H9 (cell line): ENCODE measurements at regions not wholly inside any gene's neighbourhood (a gene's known extent, or its start where the extent isn't known, plus 50 kb on each side); places are given as distances from the start of the nearest gene placed in this dataset.
A peak's percentile ranks its signal among the peaks of the same experiment; 100 is the strongest.

Experiments
- DNase-seq: peaks from one replicate; pipeline ENCODE4 v3.0.0-alpha.2; 2017
- H2AFZ ChIP-seq: one replicate; pipeline ENCODE4 v1.6.1; 2013; ENCODE audit warnings: mild to moderate bottlenecking, low read length, control low read depth, moderate library complexity
- H2AK5ac ChIP-seq: 2 replicates; pipeline ENCODE4 v1.6.1; 2013; ENCODE audit warnings: low read length, control low read depth, mixed read lengths; ENCODE audit not compliant: insufficient read length
- H2BK120ac ChIP-seq: one replicate; pipeline ENCODE4 v1.6.1; 2013; ENCODE audit warnings: low read depth, mild to moderate bottlenecking, low read length, control low read depth, inconsistent platforms; ENCODE audit not compliant: poor library complexity, severe bottlenecking
- H2BK12ac ChIP-seq: 2 replicates; pipeline ENCODE4 v1.6.1; 2013; ENCODE audit warnings: low read length, control low read depth, mixed read lengths, low read depth; ENCODE audit not compliant: insufficient read length
- H2BK15ac ChIP-seq: 2 replicates; pipeline ENCODE4 v1.6.1; 2013; ENCODE audit warnings: low read depth, low read length, control low read depth
- H2BK20ac ChIP-seq: one replicate; pipeline ENCODE4 v1.6.1; 2013; ENCODE audit warnings: low read depth, mild to moderate bottlenecking, low read length, control low read depth, inconsistent platforms; ENCODE audit not compliant: poor library complexity, severe bottlenecking
- H2BK5ac ChIP-seq: 2 replicates; pipeline ENCODE4 v1.6.1; 2013; ENCODE audit warnings: low read length, control low read depth, mixed read lengths; ENCODE audit not compliant: insufficient read length
- H3K14ac ChIP-seq: 2 replicates; pipeline ENCODE4 v1.6.1; 2013; ENCODE audit warnings: low read length, control low read depth; ENCODE audit not compliant: insufficient read depth
- H3K18ac ChIP-seq: 2 replicates; pipeline ENCODE4 v1.6.1; 2013; ENCODE audit warnings: low read depth, mild to moderate bottlenecking, mixed read lengths, low read length, control low read depth; ENCODE audit not compliant: insufficient read length
- H3K23ac ChIP-seq: 2 replicates; pipeline ENCODE4 v1.6.1; 2013; ENCODE audit warnings: low read length, control low read depth, mixed read lengths, low read depth; ENCODE audit not compliant: insufficient read length
- H3K23me2 ChIP-seq: 2 replicates; pipeline ENCODE4 v1.6.1; 2013; ENCODE audit warnings: low read depth, mild to moderate bottlenecking, mixed read lengths, low read length, control low read depth; ENCODE audit not compliant: insufficient read length, poor library complexity, severe bottlenecking
- H3K27ac ChIP-seq: 2 replicates; pipeline ENCODE4 v1.5.1; 2013; ENCODE audit warnings: low read length, control low read depth, mixed read lengths, low read depth; ENCODE audit not compliant: insufficient read length
- H3K27me3 ChIP-seq: 2 replicates; pipeline ENCODE4 v1.6.1; 2013; ENCODE audit warnings: low read length, control low read depth, inconsistent platforms; ENCODE audit not compliant: insufficient read depth
- H3K4ac ChIP-seq: 2 replicates; pipeline ENCODE4 v1.6.1; 2013; ENCODE audit warnings: low read depth, mild to moderate bottlenecking, control low read depth, inconsistent platforms, low read length, moderate library complexity
- H3K4me1 ChIP-seq: 2 replicates; pipeline ENCODE4 v1.6.1; 2013; ENCODE audit warnings: low read length, control low read depth, inconsistent platforms; ENCODE audit not compliant: insufficient read depth
- H3K4me2 ChIP-seq: 2 replicates; pipeline ENCODE4 v1.6.1; 2013; ENCODE audit warnings: low read length, control low read depth, mixed read lengths; ENCODE audit not compliant: insufficient read length, insufficient read depth
- H3K56ac ChIP-seq: 2 replicates; pipeline ENCODE4 v1.6.1; 2013; ENCODE audit warnings: low read depth, mild to moderate bottlenecking, mixed read lengths, low read length, control low read depth; ENCODE audit not compliant: insufficient read length
- H3K79me1 ChIP-seq: 2 replicates; pipeline ENCODE4 v1.6.1; 2013; ENCODE audit warnings: low read depth, mild to moderate bottlenecking, moderate library complexity, low read length, control low read depth, inconsistent platforms; ENCODE audit not compliant: insufficient read depth, poor library complexity, severe bottlenecking
- H3K79me2 ChIP-seq: 2 replicates; pipeline ENCODE4 v1.6.1; 2013; ENCODE audit warnings: low read length, control low read depth, inconsistent platforms; ENCODE audit not compliant: insufficient read depth
- H3K9ac ChIP-seq: 2 replicates; pipeline ENCODE4 v1.6.1; 2013; ENCODE audit warnings: low read length, control low read depth, mixed read lengths; ENCODE audit not compliant: insufficient read length; ENCODE audit errors: extremely low read depth
- H3K9me3 ChIP-seq: one replicate; pipeline ENCODE4 v1.6.1; 2013; ENCODE audit warnings: low read depth, low read length, inconsistent platforms; ENCODE audit not compliant: control insufficient read depth
- H3T11ph ChIP-seq: one replicate; pipeline ENCODE4 v1.6.1; 2013; ENCODE audit warnings: mild to moderate bottlenecking, low read length, control low read depth, inconsistent platforms
- H4K20me1 ChIP-seq: one replicate; pipeline ENCODE4 v1.6.1; 2013; ENCODE audit not compliant: control insufficient read depth, insufficient read length, insufficient read depth
- H4K5ac ChIP-seq: 2 replicates; pipeline ENCODE4 v1.6.1; 2013; ENCODE audit warnings: low read depth, mild to moderate bottlenecking, mixed read lengths, low read length, control low read depth; ENCODE audit not compliant: insufficient read length
- H4K8ac ChIP-seq: replicated peaks from 2 replicates; pipeline ENCODE4 v1.6.1; 2013; ENCODE audit warnings: low read length, control low read depth, mixed read lengths, low read depth; ENCODE audit not compliant: insufficient read length
- H4K91ac ChIP-seq: 2 replicates; pipeline ENCODE4 v1.6.1; 2013; ENCODE audit warnings: low read depth, mild to moderate bottlenecking, moderate library complexity, mixed read lengths, low read length, control low read depth; ENCODE audit not compliant: insufficient read length
- H3K27ac Mint-ChIP-seq, 3 experiments: 2 replicates in 2 of 3; 3 replicates in 1 of 3; pipeline ENCODE4 v1.8.0; 2020 to 2021; ENCODE audit warnings: mixed read lengths in 3 of 3, mild to moderate bottlenecking in 1 of 3, moderate library complexity in 1 of 3
- H3K27me3 Mint-ChIP-seq: 2 replicates; pipeline ENCODE4 v1.8.0; 2021; ENCODE audit warnings: low read depth, mild to moderate bottlenecking, moderate library complexity, mixed read lengths
- H3K36me3 Mint-ChIP-seq, 3 experiments: 2 replicates in 2 of 3; 3 replicates in 1 of 3; pipeline ENCODE4 v1.8.0; 2020 to 2021; ENCODE audit warnings: low read depth in 3 of 3, mixed read lengths in 3 of 3; ENCODE audit not compliant: insufficient read depth in 1 of 3
- H3K4me1 Mint-ChIP-seq, 2 experiments: 2 replicates each; pipeline ENCODE4 v1.8.0; 2020; ENCODE audit warnings: mixed read lengths in 2 of 2
- H3K4me3 Mint-ChIP-seq, 2 experiments: 2 replicates in 1 of 2; 3 replicates in 1 of 2; pipeline ENCODE4 v1.8.0; 2020 to 2021; ENCODE audit warnings: mild to moderate bottlenecking in 2 of 2, mixed read lengths in 2 of 2, moderate library complexity in 1 of 2
- H3K9me3 Mint-ChIP-seq, 2 experiments: 2 replicates in 1 of 2; 3 replicates in 1 of 2; pipeline ENCODE4 v1.8.0; 2020; ENCODE audit warnings: mild to moderate bottlenecking in 2 of 2, mixed read lengths in 2 of 2, moderate library complexity in 1 of 2
- CTCF ChIP-seq: fragments of 200-600 bp; sonication (generic); conservative IDR thresholded peaks from 3 replicates; pipeline ENCODE4 v1.8.0; 2021; ENCODE audit warnings: antibody characterized with exemption, mild to moderate bottlenecking
- WGBS: extraction: QIAGEN DNeasy Blood & Tissue Kit; methylation state at CpG from one replicate; pipeline ENCODE4 v1.1.7; 2013; ENCODE audit warnings: missing lambda C conversion rate, low lambda C conversion rate, mixed read lengths; ENCODE audit not compliant: insufficient read length; ENCODE audit errors: extremely low coverage; 5-methylcytosine and 5-hydroxymethylcytosine counted together

- Histone ChIP-seq H3K9ac (no peak overlapping the region), H3K9me3 (no peaks in the 10 kb centered on the region), H4K5ac (no peak overlapping the region), H2AK5ac (no peak overlapping the region), H3K23ac (no peak overlapping the region), H3K79me1 (no peaks in the 10 kb centered on the region), H4K91ac (no peak overlapping the region), H3K79me2 (no peaks in the 10 kb centered on the region), H3K14ac (no peak overlapping the region), H2BK120ac (no peak overlapping the region), H2BK5ac (no peak overlapping the region), H2BK15ac (no peak overlapping the region), H2BK20ac (no peak overlapping the region), H3K27me3 (no peaks in the 10 kb centered on the region), H3K4me2 (no peak overlapping the region), H3K23me2 (no peaks in the 10 kb centered on the region), H3K27ac (no peak overlapping the region), H3T11ph (no peak overlapping the region), H2AFZ (no peak overlapping the region), H3K18ac (no peak overlapping the region), H3K4ac (no peak overlapping the region), H3K56ac (no peak overlapping the region), H2BK12ac (no peak overlapping the region), H3K4me1 (no peaks in the 10 kb centered on the region), H4K8ac (no peak overlapping the region), H4K20me1 (no peaks in the 10 kb centered on the region)
- H3K36me3 Mint-ChIP-seq = peaks cover 0 to 15% (median 0%) of the 10 kb centered on the region in 3 experiments; a peak in 2 of 7 replicates
- no peak overlapping the region for H3K27ac Mint-ChIP-seq
- H3K4me3 Mint-ChIP-seq = no peak overlapping the region
- H3K27me3 Mint-ChIP-seq = no peaks in the 10 kb centered on the region
- H3K9me3 Mint-ChIP-seq = peaks cover 4 to 9% of the 10 kb centered on the region in 2 experiments; a peak in 3 of 5 replicates
- TF ChIP-seq CTCF = peak; percentile 76
- peak; percentile 38 for DNase-seq
- WGBS = no CpG with 5 or more reads among the region's 7 CpGs
- H3K4me1 Mint-ChIP-seq = peaks cover 8 to 14% of the 10 kb centered on the region in 2 experiments
Observed at GRCh38 chr2:48016225-48017019, 110.1 kb upstream of the FBXO11 start.
